22Rv1 (cell line): ENCODE measurements at regions not wholly inside any gene's neighbourhood (a gene's known extent, or its start where the extent isn't known, plus 50 kb on each side); places are given as distances from the start of the nearest gene placed in this dataset.
"Not testable (repeated sequence)": the region's sequence is repeated elsewhere in the genome, so short reads cannot be mapped to it uniquely, and the experiment has no call there.

Experiments
- H3K27ac ChIP-seq: fragments of 450-650 bp; 2 replicates; pipeline ENCODE4 v1.5.1; 2017
- TF ChIP-seq, protein P1 (sequence below): fragments of 450-650 bp; IDR thresholded peaks from 2 replicates; pipeline ENCODE4 v1.5.1; 2017; ENCODE audit warnings: mild to moderate bottlenecking

DNA sequence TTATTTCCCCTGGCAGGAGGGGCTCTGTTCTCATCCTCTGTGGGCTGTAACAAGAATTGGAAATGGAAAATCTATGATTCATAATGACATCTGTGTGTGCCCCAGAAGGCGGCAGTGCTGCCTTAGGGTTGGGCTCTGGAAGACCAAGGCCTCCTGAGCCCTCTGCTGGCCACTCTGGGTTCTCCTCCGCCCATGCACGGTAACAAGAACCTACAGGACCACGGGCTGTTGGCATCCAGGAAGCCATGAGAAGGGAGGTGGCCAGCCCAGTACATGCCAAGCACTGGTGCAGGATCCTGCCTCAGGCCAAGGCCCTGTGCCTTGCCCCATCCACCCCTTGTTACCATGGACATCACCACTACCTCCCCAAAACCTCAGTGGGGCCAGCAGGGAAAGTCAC, 454.2 kb downstream of the TP53TG3F start:
- not testable (repeated sequence) for H3K27ac ChIP-seq
- TF ChIP-seq, protein P1, sequence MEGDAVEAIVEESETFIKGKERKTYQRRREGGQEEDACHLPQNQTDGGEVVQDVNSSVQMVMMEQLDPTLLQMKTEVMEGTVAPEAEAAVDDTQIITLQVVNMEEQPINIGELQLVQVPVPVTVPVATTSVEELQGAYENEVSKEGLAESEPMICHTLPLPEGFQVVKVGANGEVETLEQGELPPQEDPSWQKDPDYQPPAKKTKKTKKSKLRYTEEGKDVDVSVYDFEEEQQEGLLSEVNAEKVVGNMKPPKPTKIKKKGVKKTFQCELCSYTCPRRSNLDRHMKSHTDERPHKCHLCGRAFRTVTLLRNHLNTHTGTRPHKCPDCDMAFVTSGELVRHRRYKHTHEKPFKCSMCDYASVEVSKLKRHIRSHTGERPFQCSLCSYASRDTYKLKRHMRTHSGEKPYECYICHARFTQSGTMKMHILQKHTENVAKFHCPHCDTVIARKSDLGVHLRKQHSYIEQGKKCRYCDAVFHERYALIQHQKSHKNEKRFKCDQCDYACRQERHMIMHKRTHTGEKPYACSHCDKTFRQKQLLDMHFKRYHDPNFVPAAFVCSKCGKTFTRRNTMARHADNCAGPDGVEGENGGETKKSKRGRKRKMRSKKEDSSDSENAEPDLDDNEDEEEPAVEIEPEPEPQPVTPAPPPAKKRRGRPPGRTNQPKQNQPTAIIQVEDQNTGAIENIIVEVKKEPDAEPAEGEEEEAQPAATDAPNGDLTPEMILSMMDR: peak; percentile 41

DNA sequence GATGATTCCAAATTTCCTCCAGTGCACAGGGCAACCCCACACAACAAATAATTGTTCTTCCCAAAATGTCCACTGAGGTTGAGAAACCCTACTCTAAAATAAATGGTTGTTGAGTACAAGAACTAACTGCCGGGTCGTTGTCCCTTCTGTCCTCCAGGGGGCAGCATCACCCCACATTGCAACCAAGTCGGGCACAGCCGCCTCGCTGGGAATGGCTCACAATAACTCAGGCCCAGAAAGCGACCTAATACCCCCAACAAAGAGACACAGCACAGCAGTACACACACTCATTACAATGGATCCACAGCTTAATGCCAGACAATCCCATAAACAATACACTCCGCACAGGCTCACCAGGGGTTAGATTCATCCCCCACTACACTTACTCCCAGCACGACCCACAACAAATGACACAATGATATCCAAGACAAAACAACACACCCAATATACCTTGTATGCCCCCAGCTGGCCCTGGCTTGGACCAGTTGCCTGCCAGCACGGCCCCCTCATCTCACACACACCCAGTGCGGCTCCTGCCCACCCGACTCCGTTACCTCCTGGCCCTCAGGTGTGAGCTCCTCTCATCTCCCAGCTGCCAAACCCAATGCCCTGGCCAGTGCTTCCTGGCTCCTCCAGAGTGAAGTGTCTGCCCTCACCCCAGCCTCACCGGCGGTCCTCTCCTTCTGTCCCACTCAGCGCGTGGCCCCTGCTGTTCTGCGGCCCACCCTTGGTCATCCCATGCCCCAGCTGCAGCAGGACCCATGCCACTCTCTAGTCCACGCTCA, 461.5 kb downstream of the TP53TG3F start:
- H3K27ac ChIP-seq: not testable (repeated sequence)

DNA sequence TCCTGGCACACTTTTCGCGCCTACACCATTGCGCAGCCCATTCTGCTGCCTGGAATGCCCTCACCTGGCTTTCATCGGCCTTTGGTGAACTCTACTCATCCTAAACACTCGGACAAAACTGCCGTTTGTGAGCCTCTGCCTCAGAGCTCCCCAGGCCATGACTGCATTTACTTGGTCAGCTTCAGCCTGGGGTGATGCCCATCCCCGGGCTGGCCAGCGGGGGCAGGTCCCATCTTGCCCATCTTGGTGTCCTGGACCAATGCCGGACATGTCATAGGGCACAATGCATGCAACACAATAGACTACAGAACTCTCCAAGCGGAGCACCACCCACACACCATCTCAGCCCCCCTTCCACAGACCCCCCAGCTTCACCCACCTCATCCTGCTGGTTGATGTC, 463.5 kb downstream of the TP53TG3F start:
- not testable (repeated sequence) for H3K27ac ChIP-seq

DNA sequence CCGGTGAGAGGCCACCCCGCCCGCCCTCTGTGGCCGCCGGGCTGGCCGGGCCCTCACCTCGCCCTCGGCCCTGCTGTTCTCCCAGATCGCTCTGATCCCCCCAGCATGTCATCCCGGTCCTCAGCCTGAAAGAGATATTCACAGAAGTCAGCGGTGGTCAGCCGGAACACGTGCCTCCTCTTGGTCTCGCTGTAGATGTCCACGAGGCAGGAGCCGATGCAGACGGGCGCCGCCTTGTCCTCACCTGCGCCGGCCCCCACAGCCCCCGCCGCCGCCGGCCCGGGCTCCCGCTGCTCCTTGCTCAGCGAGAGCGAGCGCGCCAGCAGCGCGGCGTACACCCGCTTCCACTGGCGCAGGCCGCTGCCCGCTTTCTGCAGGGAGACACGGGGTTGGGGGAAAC, 468.6 kb downstream of the TP53TG3F start:
- H3K27ac ChIP-seq: not testable (repeated sequence)

DNA sequence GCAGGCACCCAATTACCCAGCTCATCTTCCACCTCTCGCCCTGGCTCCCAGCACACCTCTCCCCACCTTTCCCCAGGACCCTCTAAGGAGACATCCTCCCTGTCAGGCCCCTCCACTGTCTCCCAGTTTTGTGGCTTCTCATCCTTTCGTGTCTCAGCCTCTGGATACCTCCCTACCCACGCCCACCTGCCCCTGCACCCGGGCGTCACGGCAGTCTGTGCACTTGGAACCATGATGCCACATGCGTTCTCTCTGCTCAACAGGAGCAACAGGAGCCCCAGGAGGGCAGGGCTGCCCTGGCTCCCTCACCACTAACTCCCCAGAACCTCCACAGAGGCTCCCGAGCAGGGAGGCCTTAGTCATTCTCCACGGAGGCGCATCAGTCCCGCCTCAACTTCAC, 472.8 kb downstream of the TP53TG3F start:
- H3K27ac ChIP-seq: not testable (repeated sequence)

DNA sequence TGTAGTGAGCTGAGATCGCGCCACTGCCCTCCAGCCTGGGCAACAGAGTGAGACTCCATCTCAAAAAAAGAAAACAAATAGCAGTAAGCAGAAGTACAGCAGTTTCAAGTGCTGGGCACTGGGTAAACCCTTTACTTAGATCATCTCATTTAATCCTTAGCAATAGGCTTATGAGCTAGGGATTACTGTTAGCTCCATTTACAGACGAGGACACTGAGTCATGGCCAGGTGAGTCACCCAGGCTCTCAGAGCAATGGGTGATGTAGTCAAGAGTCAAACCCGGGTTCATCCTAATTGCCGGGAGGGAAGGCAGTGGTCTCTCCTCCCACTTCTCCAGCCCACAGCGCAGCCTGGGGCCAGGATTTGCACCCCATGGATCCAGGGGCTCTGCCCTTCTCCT, 473.6 kb downstream of the TP53TG3F start:
- not testable (repeated sequence) for H3K27ac ChIP-seq

DNA sequence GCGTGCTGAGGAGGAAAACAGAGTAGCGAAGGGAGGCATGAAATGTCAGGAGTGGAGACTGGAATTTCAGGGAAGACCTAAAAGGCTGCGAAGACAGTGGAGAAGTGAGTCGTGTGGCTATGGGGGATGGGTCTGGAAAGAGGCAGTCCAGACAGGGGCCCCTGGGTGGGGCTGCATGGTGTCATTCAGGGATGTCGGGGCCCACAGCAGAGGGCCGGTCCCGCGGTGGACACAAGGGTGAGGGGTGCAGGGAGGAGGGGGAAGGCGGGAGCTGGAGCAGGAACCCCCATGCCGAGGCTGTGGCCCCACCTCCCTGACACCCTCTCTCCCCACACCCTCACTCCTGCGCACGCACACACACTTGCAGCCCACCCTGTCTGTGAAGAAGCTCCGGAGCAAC, 476.4 kb downstream of the TP53TG3F start:
- not testable (repeated sequence) for H3K27ac ChIP-seq

DNA sequence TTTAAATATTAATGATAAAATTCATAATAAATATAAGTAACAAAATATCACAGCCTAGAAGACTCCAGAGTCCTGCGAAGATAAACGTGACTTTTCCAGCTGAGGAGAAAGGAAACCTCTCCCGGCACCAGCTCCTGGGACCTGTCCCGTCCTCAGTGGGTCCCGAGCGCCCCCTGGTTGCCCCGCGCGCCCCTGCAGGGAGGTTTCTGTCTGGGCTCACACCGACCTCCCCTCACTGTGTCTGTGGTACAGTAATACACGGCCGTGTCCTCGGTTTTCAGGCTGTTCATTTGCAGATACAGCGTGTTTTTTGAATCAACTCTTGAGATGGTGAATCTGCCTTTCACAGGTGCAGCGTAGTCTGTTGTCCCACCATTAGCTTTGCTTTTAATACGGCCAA, 478.7 kb downstream of the TP53TG3F start:
- TF ChIP-seq, protein P1: peak; percentile 39
- H3K27ac ChIP-seq: not testable (repeated sequence)

DNA sequence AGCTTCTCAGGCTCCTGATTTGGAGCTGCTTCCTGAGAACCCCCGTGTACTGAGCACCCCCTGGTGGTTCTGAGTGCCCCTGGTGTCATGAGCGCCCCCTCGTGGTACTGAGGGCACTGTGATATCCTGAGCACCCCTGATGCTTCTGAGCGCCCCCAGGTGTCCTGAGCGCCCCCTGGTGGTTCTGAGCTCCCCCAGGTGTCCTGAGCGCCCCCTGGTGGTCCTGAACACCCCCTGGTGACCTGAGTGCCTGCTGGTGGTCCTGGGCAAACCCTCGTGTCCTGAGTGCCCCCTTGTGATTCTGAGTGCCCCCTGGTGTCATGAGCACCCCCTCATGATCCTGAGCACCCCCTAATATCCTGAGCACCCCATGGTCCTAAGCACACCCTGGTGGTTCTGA, 502.1 kb downstream of the TP53TG3F start:
- TF ChIP-seq, protein P1: peak; percentile 48
- H3K27ac ChIP-seq: not testable (repeated sequence)

DNA sequence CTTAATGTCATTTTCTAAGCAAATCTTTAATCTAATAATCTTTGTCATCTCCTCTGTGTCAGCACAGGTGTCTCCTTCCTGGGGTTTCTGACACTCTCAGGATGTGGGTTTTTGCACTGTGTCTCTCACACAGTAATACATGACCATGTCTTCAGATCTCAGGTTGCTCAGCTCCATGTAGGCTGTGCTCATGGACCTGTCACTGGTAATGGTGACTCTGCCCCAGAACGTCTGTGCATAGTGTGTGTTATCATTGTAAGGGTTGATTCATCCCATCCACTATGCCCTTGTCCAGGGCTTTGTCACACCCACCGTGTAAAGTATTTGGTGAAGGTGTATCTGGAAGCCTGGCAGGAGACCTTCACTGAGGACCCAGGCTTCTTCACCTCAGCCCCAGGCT, 506.1 kb downstream of the TP53TG3F start:
- not testable (repeated sequence) for H3K27ac ChIP-seq

DNA sequence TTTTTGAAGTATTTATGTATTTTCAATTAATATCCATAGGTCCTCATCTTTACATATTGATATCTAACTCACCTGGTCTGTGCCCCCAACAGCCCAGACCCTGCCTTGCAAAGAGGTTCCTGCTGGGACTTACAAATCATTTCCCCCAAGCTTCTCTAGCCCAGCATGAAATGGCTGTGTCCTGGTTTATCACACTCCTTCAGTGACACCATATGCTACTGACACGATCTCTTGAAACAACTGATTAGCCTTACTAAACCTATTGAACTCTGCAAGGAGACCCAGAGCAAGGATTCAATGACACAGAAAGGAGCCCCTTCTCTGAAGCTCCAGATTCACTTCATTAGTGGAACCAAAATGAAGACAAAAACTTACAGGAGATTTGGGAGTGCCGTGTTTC, 507.4 kb downstream of the TP53TG3F start:
- not testable (repeated sequence) for H3K27ac ChIP-seq

DNA sequence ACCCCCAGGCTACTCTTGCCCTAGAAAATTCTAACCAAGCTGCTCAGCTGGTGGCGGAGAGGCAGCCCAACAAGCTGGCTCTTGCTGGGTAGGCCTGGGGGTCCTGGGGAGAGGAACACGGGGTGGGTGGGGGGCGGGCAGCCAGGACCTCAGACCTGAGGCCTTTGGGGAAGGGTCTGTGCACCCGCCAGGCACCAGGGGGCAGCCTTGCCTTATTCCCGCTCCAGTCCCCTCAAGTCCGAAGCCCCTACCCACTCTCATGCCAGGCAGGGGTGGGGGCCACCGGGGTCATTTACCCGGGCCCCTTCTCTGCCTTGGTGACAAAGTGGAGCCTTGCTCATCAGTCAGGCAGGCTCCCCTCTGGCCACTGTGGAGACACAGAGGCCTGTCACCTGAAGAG, 515.1 kb downstream of the TP53TG3F start:
- H3K27ac ChIP-seq: not testable (repeated sequence)

DNA sequence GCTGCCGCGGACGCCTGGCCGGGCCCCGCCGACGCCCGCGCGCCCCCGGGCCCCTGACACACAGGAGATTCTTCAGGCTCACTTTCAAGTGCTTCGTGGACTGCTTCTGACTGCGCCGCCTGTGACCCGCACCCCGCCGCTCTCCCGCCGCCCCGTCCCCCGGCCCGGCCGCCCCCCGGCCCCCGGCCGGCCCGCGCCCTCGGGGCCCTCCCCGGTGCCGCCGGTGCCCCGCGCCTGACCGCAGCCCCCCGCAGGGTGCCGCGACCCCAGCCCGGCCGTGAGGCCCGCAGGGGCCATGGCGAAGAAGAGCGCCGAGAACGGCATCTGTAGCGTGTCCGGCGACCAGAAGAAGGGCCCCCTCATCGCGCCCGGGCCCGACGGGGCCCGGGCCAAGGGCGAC, 516.3 kb downstream of the TP53TG3F start:
- H3K27ac ChIP-seq: not testable (repeated sequence)

DNA sequence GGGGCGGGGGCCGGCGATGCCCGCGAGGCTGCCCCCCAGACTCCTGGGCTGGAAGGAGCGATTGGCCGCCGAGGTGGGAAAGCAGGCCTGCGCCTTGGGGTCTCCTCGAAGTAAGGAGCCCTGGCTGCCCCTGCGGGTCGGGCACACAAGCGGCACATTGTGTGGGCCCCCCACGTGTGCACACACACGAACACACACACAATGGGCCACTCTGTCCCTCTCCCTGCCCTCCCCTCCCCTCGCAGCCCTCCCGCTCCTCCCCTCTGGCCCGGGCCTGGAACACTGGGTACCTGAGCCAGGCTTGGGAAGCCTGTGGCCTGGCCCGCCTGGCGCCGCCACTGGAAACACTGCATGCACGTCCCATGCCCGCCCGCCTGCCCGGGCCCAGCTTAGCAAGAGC, 517.1 kb downstream of the TP53TG3F start:
- H3K27ac ChIP-seq: not testable (repeated sequence)

DNA sequence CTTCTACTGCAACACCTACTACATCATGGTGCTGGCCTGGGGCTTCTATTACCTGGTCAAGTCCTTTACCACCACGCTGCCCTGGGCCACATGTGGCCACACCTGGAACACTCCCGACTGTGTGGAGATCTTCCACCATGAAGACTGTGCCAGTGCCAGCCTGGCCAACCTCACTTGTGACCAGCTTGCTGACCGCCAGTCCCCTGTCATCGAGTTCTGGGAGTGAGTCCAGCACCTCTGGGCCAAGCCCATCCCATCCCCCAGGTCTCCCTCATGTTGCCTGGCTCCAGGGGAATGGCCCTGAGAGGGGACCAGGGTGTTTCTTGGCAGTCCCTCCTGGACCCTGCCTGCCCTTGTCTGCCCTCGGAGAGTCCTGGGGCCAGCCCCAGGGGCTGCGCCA, 519.4 kb downstream of the TP53TG3F start:
- not testable (repeated sequence) for H3K27ac ChIP-seq

DNA sequence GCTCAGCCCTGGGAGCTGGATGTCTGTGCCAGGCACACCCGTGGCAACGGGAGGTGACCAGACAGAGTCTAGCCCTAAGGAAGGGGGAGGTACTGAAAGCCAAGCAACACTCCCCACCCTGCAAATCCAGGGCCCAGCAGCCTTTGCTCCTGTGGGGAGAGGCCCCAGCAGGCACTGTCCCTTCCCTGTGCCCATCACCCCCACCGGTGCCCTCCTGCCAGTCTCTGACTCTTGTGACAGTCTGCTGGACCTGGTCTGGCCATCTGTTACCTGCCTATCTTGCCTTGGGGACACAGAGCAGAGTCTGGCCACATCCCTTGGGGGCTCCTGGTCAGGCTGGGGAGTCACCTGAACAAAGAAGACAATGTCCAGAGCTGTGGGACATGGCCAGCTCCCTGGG, 520.2 kb downstream of the TP53TG3F start:
- H3K27ac ChIP-seq: not testable (repeated sequence)

DNA sequence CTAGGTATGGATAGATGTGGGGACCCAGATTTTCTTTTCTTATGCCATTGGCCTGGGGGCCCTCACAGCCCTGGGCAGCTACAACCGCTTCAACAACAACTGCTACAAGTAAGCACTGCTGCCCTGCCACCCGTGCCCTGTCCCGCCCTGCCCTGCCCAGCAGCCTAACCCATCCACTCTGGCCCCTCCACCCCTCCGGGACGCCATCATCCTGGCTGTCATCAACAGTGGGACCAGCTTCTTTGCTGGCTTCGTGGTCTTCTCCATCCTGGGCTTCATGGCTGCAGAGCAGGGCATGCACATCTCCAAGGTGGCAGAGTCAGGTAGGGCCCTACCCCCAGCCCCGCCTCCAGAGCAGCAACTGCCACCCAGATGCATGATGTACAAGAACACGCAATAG, 521.3 kb downstream of the TP53TG3F start:
- not testable (repeated sequence) for H3K27ac ChIP-seq

DNA sequence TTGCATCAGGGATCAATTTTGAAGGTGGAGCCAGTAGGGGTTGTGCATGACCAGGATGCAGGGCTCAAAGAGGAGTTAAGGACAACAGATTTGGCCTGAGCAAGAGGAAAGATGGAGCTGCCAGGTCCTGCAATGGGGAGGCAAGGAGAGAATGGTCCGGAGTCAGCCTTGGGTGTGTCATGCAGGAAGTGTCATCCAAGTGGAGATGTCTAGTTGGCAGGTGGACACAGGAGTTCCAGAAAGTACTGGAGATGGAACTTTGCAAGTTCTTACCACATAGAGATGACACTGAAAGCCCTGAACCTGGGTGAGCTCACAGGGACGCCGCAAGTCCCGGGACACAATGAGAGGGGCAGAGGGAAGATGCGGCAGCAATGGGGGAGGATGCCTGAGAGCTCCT, 525.0 kb downstream of the TP53TG3F start:
- H3K27ac ChIP-seq: not testable (repeated sequence)

DNA sequence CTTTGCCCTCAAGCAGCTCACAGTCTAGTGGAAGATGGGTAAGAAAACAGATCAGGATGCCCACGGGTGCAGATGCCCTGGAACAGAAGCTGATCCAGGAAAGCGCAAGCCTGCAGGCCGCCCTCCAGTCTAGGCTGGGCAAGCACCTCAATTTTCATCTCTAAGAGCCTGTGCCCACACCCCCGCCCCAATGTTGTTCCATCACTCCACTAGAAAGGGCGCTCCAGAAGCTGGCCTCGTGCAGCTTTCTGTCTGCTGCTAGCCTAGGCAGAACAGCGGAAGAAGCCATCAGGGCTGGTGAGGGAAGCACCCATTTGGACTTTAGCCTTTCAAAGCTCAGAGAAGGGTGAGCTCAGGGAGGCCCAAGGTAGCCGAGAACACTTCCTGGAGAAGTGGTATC, 527.1 kb downstream of the TP53TG3F start:
- not testable (repeated sequence) for H3K27ac ChIP-seq
